Medulla oblongata (tissue), 1 donor: ENCODE measurements at regions not wholly inside any gene's neighbourhood (a gene's known extent, or its start where the extent isn't known, plus 50 kb on each side); places are given as distances from the start of the nearest gene placed in this dataset.
A peak's percentile ranks its signal among the peaks of the same experiment; 100 is the strongest.

Source experiments
- DNase-seq: peaks from one replicate; pipeline ENCODE4 v3.0.0-alpha.2; 2015; ENCODE audit errors: extremely low spot score

DNA sequence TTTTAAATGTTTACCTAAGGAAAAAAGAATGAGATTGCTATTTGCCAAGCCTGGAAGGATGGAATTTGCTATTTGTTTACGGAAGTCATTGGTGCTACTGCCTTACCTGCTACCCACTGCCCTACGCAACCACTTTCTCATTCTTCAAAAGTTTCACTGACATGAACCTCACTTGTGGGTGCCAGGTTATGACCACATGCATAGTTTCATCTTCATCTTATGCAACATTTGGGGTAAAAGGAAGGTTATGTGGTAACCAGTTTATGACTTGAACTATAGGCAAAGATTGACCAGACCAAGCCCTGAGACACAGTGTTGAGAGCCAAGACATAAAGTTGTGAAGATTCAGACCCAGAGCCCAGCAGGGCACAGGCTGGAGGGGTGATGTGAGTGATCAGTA, 142.5 kb downstream of the LACC1 start:
- DNase-seq = no peak

DNA sequence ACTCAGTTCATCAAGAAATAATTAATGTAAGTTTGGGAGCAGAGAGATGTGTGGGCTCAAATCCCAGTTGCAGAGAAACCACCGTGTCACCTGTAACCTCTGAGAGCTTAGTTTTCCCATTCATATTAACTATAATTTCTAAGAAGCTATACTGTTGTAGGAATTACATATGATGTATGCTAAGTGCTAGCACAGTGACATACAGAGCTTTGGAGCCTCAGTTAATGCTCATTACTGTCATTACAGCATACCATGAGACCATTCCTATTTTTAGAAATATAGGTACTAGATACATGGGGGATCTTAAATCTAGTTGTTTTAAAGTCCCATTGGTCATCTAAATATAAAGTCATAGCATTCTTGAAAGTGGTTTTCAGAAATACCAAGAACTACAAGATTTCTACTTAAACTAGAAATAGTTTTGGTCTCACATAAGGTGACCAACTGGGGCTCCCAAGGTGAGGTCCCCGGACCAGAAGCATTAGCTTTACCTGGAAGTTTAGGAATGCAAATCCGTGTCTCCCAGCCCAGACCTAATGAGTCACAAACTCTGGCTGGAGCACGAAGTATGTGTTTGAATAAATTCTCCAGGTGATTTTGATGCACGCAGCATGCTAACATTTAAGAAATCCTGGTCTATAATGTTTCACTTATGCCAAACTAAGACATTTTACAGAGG, 144.6 kb downstream of the LACC1 start:
- DNase-seq = no peak

- DNase-seq = no peak
Measured at GRCh38 chr13:44024846-44025195, 145.1 kb downstream of the LACC1 start.

DNA sequence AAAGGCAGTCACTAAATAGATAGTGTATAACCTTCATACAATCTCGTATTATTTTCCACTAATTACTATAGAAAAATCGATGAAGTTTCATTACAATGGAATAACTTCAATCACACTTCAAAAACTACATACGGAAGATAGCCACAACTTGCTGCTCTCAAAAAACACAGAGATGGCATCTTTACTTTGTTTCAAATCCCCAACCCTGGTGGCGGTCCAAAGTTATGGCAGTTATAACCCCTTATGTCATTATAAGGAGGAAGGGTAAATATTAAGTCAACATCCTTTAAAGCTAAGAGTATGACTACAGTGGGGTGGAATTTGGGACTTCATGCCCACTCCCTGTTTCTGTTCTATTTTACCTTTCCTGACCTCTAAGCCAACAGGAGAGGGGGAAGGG, 146.5 kb downstream of the LACC1 start:
- DNase-seq = no peak

DNA sequence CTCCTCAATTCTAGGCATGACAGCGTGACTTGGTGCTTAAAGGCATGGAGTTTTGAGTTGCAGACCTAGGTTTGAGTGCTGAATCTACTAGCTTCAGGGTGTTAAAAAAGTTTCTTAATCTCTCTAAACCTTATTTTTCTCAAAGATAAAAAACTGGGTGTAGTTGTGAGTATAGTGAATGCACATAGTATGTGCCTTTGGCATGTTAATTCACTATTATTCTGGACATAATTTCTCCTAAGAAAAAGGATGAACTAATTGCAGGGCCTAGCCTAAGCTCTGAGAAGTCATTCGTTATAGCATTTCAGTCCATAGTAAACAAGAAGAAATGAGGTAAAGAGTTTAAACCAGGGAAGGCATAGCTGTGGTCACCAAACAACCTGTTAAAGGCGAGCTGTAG, 149.0 kb downstream of the LACC1 start:
- no peak for DNase-seq

DNA sequence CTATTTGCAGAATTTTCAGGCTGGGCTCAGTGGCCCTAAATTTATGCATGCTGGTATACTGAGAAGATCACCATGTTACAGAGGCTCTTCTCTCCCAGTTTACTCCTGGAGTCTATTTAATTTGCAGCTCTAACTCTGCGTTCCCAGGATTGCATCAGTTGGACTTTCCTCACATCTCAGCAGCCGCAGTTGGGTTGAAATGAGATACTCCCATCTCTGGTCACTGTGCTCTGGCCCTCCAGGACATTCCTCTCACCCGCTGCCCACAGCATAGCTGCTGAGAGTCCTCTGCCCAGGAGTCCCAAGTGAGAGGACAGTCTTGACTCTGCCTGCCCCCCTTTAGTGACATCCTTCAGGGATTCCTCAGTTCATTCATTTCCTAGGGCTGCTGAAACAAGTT, 150.9 kb downstream of the LACC1 start:
- no peak for DNase-seq

DNA sequence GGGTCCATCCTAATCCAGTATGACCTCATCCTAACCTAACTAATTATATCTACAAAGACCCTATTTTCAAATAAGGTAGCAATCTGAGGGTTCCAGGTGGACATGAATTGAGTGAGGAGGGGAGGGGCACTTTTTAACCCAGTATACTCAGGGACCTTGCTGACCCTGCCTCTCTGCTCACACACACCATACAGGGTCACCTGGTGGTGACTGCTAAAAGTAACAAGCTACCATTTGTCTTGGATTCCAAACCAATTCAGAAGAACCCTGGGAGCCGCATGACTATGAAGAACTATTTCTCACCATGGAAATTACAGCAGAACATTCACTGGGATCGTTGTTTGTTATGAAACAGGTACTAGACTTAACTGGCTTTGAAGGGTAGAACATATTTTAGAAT, 151.9 kb downstream of the LACC1 start:
- no peak for DNase-seq

GRCh38 chr13:44032802-44033201, 153.1 kb downstream of the LACC1 start:
- DNase-seq = no peak

- DNase-seq = no peak
Measured at GRCh38 chr13:44035400-44035799, 155.7 kb downstream of the LACC1 start.

- no peak for DNase-seq
Measured at GRCh38 chr13:44040070-44040817, 160.5 kb downstream of the LACC1 start.

DNA sequence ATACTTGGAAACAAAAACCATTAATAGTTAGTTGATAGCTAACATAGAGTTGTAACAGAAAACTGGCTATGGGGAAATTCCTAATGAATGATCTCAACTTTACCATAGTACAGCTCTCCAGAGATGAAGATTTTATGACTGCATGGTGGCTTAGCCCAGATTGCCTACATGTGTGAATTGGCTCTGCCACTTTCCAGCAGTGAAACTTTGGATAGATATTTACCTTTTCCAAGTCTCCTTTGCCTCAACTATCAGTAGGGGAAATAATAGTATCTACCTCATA, 161.1 kb downstream of the LACC1 start:
- DNase-seq = no peak

- DNase-seq = no peak
Measured at GRCh38 chr13:44044547-44045179, 165.0 kb downstream of the LACC1 start.

DNA sequence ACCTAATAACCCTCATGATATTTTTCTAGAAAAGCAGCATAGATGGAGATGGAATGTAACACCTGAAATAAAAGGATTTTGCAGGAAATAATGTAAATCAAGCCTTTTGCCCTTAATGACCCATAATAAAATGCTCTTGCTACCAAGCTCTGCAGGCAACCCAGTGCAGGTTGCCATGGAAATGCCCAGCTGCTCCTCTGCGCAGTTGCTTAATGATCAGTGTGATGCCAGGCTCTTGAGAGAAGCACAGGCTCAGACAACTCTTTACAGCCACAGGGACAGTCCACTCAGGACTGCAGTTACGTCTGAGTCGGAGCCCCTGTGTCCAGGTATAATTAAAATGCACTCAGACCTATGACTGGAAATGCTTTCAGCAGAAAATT, 165.5 kb downstream of the LACC1 start:
- DNase-seq = peak; percentile 33

GRCh38 chr13:44046428-44046827, 166.7 kb downstream of the LACC1 start:
- DNase-seq = no peak

DNA sequence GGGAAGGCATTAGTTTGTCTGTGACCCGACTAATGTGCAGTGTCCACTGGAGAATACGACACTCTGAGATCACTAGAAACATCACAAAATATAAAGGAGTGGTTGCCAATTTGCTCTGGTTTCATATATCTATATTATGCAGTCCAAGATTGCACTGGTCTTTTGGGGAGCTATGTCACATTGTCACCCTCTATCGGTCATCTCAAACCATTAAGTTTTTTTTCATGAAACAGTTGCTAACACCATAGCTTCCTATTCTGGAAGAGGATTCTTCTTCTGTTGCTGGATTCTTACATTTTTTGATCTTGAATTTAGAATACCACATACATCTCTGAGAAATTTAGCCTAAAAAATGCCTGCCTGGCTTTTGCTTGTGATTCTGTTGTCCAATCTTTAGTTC, 168.6 kb downstream of the LACC1 start:
- DNase-seq = no peak

DNA sequence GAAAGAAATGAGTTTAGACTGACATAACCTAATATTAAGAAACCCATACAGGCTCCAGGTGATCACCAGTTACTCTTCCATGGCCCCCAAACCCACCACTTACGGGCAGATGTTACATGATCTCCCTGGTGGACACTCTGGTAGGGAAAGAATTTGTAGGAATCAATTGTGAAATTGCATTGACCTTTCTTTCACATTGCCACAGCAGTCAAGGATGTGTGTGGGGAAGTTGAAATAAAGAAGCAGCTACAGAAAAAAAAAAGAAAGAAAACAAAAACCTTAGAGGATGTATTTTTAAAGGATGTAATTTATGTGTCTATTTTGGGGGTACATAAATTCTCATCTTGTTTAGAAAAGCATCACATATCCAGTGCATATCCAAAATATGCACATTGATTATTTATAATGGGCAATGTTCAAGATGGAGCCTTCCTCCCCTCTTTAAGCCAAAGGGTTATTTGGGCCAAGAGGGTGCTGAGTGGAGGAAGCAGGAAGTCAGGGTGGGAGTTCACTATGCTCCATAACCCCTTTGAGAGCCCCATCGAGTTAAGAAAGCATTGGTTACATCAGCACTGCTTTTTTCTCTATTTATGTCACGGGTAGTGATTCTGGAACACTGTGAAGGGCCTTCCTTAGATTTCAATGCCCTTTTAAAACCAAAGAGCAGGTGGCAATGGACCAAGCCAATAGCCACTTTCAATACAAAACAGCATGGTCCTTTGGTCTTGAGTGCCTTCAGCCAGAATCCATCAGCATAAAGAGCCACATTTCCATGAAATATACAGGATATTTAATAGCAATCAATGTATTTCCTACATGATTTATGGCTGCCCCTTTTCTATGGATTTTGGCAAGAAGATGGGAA, 169.6 kb downstream of the LACC1 start:
- no peak for DNase-seq

DNA sequence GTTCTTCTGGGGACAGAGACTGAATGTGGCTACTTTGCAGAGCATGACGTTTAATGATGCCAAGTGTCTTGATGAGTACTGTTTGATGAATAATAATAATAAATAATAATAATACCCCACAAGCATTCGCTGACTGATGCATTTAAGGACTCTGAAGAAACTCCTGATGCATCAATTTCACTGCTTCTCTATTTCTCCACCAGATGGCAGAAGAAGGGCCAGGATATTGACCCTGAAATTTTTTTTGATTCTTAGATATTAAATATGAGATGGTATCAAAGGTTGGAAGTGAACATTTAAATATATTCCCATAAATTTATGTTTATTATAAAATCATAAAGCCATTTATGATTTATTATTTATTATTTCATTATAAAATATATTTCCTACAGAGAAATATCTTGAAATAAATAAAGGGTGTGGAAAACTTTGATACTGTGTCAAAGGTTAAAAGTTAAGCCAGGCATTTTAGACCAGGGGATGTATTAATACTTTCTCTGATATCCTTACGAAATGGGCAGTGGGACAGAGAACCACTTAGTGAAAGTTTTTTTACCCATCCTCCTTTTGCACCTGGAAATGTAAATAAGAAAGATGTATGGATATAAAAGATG, 170.9 kb downstream of the LACC1 start:
- DNase-seq = peak; percentile 66

- DNase-seq = no peak
Measured at GRCh38 chr13:44051405-44051804, 171.7 kb downstream of the LACC1 start.

GRCh38 chr13:44051918-44052675, 172.4 kb downstream of the LACC1 start:
- no peak for DNase-seq

GRCh38 chr13:44052780-44053184, 173.1 kb downstream of the LACC1 start:
- DNase-seq = no peak

DNA sequence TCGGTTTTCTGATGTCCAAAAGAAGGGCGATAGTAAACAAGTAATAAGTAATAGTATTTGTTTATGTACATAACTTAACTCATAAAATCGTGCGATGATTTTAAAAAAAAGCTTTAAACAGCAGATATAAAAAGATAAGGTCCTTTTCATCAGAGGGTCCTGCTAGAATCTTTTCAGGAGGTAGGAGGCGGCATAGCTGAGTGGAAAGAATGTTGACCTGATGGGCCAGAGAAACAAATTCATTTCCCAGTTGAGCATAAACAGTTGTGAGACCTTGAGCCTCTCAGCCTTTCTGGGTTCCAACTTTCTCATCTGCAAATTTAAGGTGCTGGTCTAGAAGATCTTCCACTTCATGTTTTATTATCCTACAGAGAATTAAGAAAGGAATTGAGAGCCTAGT, 173.5 kb downstream of the LACC1 start:
- no peak for DNase-seq
